Activated CD8-positive, alpha-beta memory T cell treated with anti-CD3 and anti-CD28 coated beads, Interleukin-2, amount 10 ng/mL, durations not matched to agents 7 days and 5 days (primary cell): ENCODE measurements at regions not wholly inside any gene's neighbourhood (a gene's known extent, or its start where the extent isn't known, plus 50 kb on each side); places are given as distances from the start of the nearest gene placed in this dataset.

Experiments
- ATAC-seq: fragments of 150-1000 bp; cut with Tn5 transposase; one replicate; pipeline ENCODE4 v1.10.0; 2021; ENCODE audit warnings: moderate library complexity
- CTCF ChIA-PET: fragments of 350-600 bp; sonication (Branson Sonifier 250); formaldehyde crosslinking; loops from one replicate; lab custom pipeline; 2021; ENCODE audit warnings: antibody characterized with exemption; lab: Charles Lee
- DNase-seq: peaks from one replicate; pipeline ENCODE4 v3.0.0-alpha.2; 2020
- H3K27ac Mint-ChIP-seq: one replicate; pipeline ENCODE4 v1.8.0; 2021; ENCODE audit warnings: mild to moderate bottlenecking, mixed read lengths
- H3K27me3 Mint-ChIP-seq: one replicate; pipeline ENCODE4 v1.8.0; 2021; ENCODE audit warnings: mixed read lengths
- H3K36me3 Mint-ChIP-seq: one replicate; pipeline ENCODE4 v1.8.0; 2021; ENCODE audit warnings: mild to moderate bottlenecking, mixed read lengths
- H3K4me1 Mint-ChIP-seq: one replicate; pipeline ENCODE4 v1.8.0; 2021; ENCODE audit warnings: mixed read lengths
- H3K4me3 Mint-ChIP-seq: one replicate; pipeline ENCODE4 v1.8.0; 2021; ENCODE audit warnings: mild to moderate bottlenecking, moderate library complexity, mixed read lengths
- H3K9me3 Mint-ChIP-seq: one replicate; pipeline ENCODE4 v1.8.0; 2022; ENCODE audit warnings: low read depth, mixed read lengths

DNA sequence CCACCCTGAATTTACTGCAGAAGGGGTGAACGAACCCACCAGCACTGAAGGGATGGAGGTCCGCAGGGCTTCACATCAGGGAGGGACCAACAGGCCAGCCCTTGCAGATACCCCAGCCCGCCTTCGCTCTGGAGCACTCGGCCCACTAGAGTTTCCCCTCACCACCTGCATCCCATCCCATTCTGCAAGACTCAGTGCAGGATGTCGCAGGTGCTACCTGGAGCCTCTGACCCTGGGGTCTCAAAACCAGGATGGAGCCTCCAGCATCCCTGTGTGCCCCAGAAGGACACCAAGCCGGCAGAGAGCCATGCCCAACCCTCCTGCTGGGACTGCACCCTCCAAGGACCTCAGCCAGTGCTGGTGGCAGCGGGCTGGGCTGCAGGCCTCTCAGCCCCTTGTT lies 57.6 kb upstream of the ADRA2C start:
- Mint-ChIP-seq H3K27me3 (peaks cover 3% of the 10 kb centered on the region), H3K27ac (no peak overlapping the region), H3K9me3 (no peaks in the 10 kb centered on the region), H3K4me3 (no peak overlapping the region), H3K4me1 (no peaks in the 10 kb centered on the region), H3K36me3 (no peaks in the 10 kb centered on the region)
- DNase-seq (no peak), ATAC-seq (no peak)
- CTCF ChIA-PET, result no interaction called here

GRCh38 chr4:3708103-3708510 lies 58.1 kb upstream of the ADRA2C start:
- Mint-ChIP-seq H3K4me1 (no peaks in the 10 kb centered on the region), H3K4me3 (no peak overlapping the region), H3K9me3 (no peaks in the 10 kb centered on the region), H3K27me3 (peaks cover 3% of the 10 kb centered on the region), H3K36me3 (no peaks in the 10 kb centered on the region), H3K27ac (no peak overlapping the region)
- DNase-seq, result no peak
- CTCF ChIA-PET, result no interaction called here
- ATAC-seq, result no peak

- CTCF ChIA-PET, result no interaction called here
- Mint-ChIP-seq H3K9me3 (no peaks in the 10 kb centered on the region), H3K4me1 (no peaks in the 10 kb centered on the region), H3K4me3 (no peak overlapping the region), H3K36me3 (no peaks in the 10 kb centered on the region), H3K27ac (no peak overlapping the region), H3K27me3 (peaks cover 3% of the 10 kb centered on the region)
- no peak for DNase-seq
- no peak for ATAC-seq
These were observed 58.6 kb upstream of the ADRA2C start for GRCh38 chr4:3707423-3708102.

GRCh38 chr4:3706565-3707422 lies 59.4 kb upstream of the ADRA2C start:
- no peak overlapping the region for H3K4me3 Mint-ChIP-seq
- peaks cover 3% of the 10 kb centered on the region for H3K27me3 Mint-ChIP-seq
- CTCF ChIA-PET, result no interaction called here
- no peaks in the 10 kb centered on the region for H3K9me3 Mint-ChIP-seq
- H3K4me1 Mint-ChIP-seq, result no peaks in the 10 kb centered on the region
- no peak overlapping the region for H3K27ac Mint-ChIP-seq
- H3K36me3 Mint-ChIP-seq, result no peaks in the 10 kb centered on the region
- ATAC-seq (no peak), DNase-seq (no peak)

DNA sequence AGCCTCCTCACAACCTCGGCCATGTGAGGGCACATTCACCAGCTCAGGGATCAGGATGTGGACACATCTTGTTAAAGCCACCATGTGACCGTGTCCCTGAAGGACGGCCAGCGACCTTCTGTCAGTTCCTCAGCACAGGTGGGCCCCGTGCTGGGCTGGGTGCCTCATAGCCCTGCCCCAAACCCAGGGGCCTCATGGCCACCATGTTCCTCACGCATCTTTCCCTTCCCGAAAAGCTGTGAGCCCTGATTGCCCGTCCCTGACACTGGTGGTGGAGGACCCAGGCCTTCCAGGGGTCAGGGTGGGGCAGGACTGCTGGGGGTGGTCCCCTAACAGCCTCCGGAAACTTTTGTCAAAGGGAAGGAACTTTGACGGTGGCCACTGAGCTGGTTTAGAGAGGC lies 60.1 kb upstream of the ADRA2C start:
- CTCF ChIA-PET, result no interaction called here
- H3K27ac Mint-ChIP-seq, result no peak overlapping the region
- H3K27me3 Mint-ChIP-seq, result peaks cover 3% of the 10 kb centered on the region
- DNase-seq, result no peak
- no peak overlapping the region for H3K4me3 Mint-ChIP-seq
- H3K36me3 Mint-ChIP-seq, result no peaks in the 10 kb centered on the region
- H3K9me3 Mint-ChIP-seq, result no peaks in the 10 kb centered on the region
- H3K4me1 Mint-ChIP-seq, result no peaks in the 10 kb centered on the region
- ATAC-seq, result no peak

- Mint-ChIP-seq H3K9me3 (no peaks in the 10 kb centered on the region), H3K27ac (no peak overlapping the region), H3K4me1 (no peaks in the 10 kb centered on the region), H3K4me3 (no peak overlapping the region), H3K27me3 (peaks cover 3% of the 10 kb centered on the region), H3K36me3 (no peaks in the 10 kb centered on the region)
- CTCF ChIA-PET, result no interaction called here
- ATAC-seq (no peak), DNase-seq (no peak)
These were observed 60.8 kb upstream of the ADRA2C start for GRCh38 chr4:3705236-3705987.

GRCh38 chr4:3704669-3705068 lies 61.5 kb upstream of the ADRA2C start:
- DNase-seq, result no peak
- Mint-ChIP-seq H3K27ac (no peak overlapping the region), H3K4me1 (no peaks in the 10 kb centered on the region), H3K9me3 (no peaks in the 10 kb centered on the region), H3K27me3 (peaks cover 3% of the 10 kb centered on the region), H3K36me3 (no peaks in the 10 kb centered on the region), H3K4me3 (no peak overlapping the region)
- CTCF ChIA-PET, result no interaction called here
- no peak for ATAC-seq

GRCh38 chr4:3703677-3704521 lies 62.3 kb upstream of the ADRA2C start:
- ATAC-seq (no peak), DNase-seq (no peak)
- Mint-ChIP-seq H3K4me1 (no peaks in the 10 kb centered on the region), H3K36me3 (no peaks in the 10 kb centered on the region), H3K4me3 (no peak overlapping the region), H3K27ac (no peak overlapping the region), H3K9me3 (no peaks in the 10 kb centered on the region), H3K27me3 (peaks cover 3% of the 10 kb centered on the region)
- CTCF ChIA-PET, result no interaction called here

DNA sequence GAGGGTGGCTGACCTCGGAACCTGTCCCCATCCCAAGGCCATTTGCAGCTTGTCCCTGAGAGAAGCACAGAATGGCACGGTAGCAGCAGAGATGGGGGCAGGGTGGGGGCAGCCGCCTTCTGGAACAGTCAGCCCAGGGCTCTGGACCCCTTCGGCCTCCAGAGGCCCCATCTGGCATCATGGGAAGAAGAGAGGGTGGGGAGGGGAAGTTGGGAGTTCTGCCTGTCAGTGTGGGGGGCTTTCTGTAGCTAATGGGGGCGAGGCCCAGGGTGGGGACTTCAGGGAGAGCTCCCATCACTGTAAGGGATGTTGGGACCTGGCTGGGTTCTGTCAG lies 62.9 kb upstream of the ADRA2C start:
- H3K27ac Mint-ChIP-seq, result no peak overlapping the region
- ATAC-seq, result no peak
- DNase-seq, result no peak
- no peaks in the 10 kb centered on the region for H3K36me3 Mint-ChIP-seq
- no peaks in the 10 kb centered on the region for H3K4me1 Mint-ChIP-seq
- peaks cover 3% of the 10 kb centered on the region for H3K27me3 Mint-ChIP-seq
- CTCF ChIA-PET, result no interaction called here
- no peaks in the 10 kb centered on the region for H3K9me3 Mint-ChIP-seq
- H3K4me3 Mint-ChIP-seq, result no peak overlapping the region

DNA sequence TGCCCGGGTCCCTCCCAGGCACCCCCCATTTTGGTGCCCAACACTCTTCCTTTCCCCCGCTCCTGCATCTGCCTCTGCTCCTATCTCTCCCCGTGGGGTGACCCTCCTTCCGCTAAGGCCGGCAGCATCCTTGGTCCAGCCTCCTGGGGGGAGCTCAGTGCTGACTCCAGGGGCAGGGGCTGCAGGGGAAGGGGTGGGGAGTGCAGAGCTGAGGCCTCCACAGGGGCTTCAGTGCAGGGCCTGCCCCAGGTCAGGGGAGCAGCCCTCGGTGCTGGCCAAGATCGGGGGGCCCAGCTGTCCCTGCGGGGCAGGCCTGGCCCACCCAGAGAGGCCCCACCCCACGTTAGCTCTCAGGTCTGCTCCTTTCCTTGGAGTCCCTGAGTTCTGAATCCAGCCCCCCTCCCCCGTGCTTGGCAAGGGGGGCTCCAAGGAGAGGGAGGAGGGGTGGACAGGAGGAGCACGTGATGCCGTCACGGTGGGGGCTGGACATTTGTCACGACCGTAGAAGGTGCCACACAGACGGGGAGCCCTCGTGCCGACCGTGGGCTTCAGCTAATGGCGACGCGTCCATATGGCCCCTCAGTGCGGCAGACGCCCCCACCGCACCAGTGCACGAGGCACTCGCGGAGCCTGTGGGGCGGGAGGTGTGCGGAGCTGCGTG lies 63.5 kb upstream of the ADRA2C start:
- Mint-ChIP-seq H3K36me3 (no peaks in the 10 kb centered on the region), H3K4me1 (no peaks in the 10 kb centered on the region), H3K27me3 (peaks cover 3% of the 10 kb centered on the region), H3K4me3 (no peak overlapping the region), H3K27ac (no peak overlapping the region), H3K9me3 (no peaks in the 10 kb centered on the region)
- CTCF ChIA-PET, result no interaction called here
- ATAC-seq (no peak), DNase-seq (no peak)

DNA sequence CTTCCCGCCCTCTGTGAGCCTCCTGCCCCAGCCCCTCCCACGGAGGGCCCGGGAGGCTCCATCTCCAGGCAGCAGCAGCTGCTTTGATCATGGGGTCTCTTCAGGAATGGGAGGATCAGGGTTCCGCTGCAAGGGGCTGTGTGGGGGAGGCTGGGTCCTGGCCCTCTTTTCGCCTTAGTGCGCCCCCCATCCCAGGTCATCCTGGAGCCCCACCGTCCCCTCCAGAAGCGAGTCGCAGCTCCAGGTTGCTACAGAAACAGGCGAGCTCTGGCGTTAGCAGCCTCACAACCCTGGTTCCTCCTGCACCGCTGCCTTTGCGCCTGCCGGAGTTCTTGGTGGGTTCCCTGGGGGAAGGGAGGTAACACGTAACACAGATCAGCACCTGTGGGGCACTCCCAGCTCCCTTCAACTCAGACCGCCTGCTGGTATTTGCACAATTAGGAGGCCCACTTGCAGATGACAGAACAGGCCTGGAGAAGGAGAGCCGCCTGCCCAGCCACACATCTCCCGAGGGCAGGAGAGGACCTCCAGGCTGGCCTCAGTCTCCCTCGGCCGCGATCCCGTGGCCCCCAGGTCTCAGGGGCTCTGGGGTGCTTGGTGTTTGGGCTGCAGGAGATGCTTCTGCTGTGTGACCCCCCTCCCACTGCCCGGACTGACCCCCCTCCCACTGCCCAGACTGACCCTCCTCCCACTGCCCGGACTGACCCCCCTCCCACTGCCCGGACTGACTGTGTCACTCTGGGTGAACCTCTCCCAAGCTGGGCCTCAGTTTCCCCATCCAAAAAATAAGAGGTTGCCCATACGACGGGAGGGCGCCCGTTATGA lies 64.2 kb upstream of the ADRA2C start:
- no peak overlapping the region for H3K27ac Mint-ChIP-seq
- ATAC-seq, result no peak
- H3K4me3 Mint-ChIP-seq, result no peak overlapping the region
- peaks cover 2% of the 10 kb centered on the region for H3K9me3 Mint-ChIP-seq
- no peak for DNase-seq
- no peaks in the 10 kb centered on the region for H3K36me3 Mint-ChIP-seq
- H3K4me1 Mint-ChIP-seq, result no peaks in the 10 kb centered on the region
- CTCF ChIA-PET, result no interaction called here
- peaks cover 3% of the 10 kb centered on the region for H3K27me3 Mint-ChIP-seq

DNA sequence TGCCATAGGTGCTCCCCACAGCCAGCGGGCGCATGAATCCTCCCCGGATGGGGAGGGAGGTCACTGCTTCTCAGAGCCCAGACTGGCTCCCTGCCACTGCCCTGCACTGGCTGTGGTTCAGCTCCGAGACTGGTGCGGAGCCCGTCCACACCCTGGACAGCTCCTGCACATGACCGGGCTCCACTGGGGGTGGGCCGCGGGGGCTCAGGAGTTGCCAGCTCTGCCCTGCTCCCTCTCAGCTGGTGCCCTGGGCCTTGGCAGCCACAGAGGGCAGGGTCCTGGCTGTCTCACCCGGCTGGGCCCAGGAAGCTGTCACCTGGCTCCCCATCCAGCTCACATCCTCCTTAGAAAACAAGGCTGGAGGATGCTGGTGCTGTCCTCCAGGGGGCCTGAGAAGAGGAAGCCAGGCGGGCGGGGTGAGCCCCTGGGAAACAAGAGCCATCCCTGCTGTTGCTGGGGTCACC lies 64.9 kb upstream of the ADRA2C start:
- DNase-seq (no peak), ATAC-seq (no peak)
- peaks cover 4% of the 10 kb centered on the region for H3K9me3 Mint-ChIP-seq
- H3K4me1 Mint-ChIP-seq, result no peaks in the 10 kb centered on the region
- no peak overlapping the region for H3K4me3 Mint-ChIP-seq
- no peaks in the 10 kb centered on the region for H3K36me3 Mint-ChIP-seq
- H3K27me3 Mint-ChIP-seq, result peaks cover 3% of the 10 kb centered on the region
- CTCF ChIA-PET, result no interaction called here
- H3K27ac Mint-ChIP-seq, result no peak overlapping the region
